Superior temporal gyrus (tissue), 1 donor: ENCODE measurements at regions not wholly inside any gene's neighbourhood (a gene's known extent, or its start where the extent isn't known, plus 50 kb on each side); places are given as distances from the start of the nearest gene placed in this dataset.

Experiments used
- DNase-seq: peaks from one replicate; pipeline ENCODE4 v3.0.0-alpha.2; 2016; ENCODE audit errors: extremely low spot score

DNA sequence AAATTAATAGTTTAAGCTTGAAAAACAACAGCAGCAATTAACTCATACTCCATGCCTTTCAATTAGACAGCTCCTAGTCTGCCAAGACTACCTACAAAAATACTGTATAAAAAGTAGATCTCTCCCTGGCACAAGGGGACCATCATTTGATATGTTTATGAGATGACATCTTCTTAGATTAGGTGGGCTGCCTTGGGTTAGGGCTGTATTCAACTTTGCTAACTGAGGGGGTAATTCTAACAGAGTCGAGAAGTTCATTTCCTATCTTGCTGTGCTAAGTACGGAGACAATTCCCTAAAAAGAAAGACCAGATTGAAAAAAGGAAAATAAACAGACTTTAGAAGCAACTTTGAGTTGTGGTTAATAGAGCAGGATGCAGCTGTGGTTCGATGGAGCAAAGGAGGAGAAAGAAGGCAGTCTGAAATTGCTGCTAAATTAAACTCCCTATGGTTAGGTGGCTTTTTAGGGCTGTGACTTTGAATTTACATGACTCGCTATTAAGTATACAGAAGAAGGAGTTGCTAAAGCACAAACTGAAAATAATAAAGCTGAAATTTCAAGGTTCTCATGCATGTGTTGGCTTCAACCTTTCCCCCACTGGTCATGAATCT, 75.4 kb downstream of the CDC7 start:
- no peak for DNase-seq

DNA sequence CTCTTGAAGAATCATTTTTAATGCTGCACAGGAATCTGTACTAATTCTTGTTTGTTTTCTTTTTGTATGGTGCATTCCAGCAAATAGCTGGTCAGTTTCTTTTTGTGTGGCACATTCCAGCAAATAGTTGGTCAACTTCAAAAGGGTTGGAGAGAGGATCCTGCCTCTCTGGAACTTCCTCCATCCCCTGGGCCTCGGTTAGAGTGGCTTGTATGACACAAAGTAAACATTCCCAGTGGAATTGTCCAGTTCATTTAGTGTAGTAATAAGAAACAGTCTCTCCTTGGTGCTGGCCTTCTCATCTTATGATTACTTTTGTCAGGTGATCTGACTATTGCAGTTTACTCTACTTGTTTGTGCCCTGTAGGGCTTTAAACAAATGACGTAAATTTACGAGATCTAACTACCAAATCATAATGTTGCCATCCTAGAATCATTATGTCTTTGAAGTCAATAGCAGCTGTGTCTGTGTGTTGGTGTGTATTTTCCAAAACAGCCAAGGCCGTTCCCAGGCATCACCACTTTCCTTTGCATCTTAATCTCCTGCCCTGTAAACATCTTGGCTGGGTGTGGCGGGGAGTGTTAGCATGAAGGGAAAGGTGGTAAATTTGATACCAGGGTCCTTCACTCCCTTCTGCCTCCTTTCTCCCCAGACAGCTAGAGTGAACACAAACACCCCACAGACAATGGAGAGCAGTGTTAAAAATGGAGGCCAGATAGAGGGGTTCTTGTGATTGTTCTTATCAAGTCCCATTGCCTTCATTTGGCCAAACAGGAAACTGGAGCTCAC, 77.9 kb downstream of the CDC7 start:
- DNase-seq: no peak

DNA sequence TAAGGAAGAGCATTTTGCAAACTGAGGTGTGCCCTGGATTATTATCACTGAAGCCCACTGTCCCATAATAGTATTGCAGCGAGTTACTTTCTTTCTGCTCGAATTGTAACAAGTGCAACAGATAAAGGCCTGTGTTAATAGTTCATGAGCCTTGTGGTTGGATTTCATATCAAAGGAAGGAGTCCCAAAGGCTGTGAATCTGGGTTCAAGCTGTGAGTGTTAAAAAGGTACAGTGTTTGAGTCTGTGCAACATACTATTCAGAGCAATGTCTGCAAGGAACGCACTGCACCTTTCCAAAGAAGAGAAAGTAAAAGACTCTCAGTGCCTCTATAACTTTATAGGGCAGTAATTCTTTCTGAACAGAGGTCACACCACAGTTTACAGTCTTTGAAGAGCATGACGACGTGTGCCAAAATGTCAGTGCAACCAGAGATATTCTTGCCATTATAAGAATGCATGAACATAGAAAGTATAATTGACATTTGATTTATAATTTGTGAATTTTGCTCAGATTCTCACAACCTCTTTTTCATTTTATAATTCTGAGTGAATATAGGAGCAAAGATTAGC, 79.1 kb downstream of the CDC7 start:
- no peak for DNase-seq

DNA sequence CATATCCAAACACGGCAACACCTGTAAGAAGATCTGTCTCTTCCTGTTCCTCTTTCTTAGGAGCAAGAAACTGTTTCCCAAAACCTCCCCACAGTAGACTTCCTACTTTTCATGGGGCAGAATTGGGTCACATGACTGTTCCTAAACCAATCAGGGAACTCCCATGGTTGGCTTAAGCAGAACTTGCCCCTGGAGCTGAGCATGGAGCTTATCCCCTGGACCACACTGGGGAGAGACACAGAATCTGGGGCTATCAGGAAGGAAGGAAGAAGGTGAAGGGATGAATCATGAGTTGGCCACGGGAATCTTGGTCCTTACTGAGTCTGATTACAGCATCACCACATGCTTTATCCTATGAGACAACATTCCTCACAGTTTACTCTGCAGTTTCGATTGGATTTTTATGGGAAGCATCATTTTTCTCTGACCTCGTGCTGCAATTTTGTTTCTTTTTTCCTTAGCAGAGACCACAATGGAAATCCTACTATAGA, 81.8 kb downstream of the CDC7 start:
- DNase-seq: no peak

DNA sequence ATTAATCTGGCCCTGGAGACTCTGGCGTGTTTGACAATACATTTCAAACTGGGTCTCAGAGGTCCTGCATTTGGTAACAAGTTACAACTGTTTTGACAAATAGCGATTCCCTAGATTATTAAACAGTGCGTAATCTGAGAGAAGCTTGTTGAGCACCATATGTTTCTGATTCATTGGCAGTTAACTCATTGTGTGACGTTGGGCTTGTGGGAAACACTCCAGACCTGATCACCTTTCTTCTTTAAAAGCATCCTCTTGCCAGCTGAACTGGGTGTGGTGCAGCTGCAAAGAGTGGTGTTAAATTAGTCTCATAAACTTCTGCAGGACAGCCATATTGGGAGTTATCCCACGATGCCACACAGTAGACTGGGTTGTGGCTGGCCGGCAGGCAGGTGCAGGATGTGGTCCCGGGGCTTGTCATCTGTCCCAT, 82.7 kb downstream of the CDC7 start:
- no peak for DNase-seq

DNA sequence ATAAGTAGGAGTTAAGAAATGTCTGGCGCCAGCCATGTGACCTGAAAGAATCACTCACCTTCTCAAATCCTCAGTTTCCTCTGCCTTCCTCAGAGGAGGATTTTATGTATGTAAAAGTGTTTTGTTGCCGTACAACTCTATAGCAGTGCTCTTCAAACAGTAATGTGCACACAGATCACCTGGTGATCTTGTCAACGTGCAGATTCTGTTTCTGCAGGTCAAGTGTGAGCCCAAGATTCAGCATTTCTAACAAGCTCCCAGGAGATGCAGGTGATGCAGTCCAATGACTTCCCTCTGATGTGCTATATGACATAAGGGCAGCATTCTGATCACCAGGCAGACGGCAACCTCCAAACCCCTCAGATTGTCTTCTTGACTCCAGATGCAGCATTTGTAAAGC, 83.7 kb downstream of the CDC7 start:
- no peak for DNase-seq

DNA sequence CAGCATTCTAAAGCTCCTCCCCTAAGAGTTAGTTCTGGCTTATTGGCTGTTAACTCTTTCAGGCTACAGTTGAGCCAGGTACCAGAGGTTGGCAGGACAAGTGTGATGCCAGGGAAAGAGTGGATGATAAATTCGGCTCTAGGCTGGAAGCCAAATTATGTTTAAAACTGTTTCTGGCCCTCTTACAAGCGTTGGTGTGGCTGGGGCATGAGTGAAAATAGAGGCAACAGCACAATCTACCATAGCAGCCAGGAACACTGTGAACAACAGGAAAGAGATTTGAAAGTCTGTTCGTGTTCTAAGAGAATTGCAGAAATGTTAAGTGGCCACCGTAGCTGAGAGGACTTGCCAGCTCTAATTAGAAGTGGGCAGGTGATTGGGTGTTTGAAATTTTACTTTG, 84.2 kb downstream of the CDC7 start:
- peak; percentile 31 for DNase-seq

DNA sequence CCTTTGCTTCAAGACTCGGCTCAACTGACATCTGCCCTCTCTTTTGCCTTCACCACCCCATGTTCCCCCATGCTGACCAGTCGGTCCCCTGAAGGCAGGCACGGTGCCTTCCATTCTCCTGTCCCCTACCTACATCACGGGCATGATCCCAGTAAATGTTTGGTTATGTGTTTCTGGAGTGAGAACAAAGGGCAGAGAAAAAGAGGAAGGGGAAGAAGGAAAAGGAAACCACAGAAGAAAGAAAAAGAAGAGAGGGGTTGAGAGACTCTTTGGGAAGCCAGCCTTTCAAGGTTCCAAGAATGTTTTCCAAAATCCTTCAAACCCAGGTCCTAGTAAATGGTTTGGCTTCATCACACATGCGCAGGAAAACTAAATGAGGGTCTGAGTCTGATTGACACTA, 84.9 kb downstream of the CDC7 start:
- DNase-seq: no peak

DNA sequence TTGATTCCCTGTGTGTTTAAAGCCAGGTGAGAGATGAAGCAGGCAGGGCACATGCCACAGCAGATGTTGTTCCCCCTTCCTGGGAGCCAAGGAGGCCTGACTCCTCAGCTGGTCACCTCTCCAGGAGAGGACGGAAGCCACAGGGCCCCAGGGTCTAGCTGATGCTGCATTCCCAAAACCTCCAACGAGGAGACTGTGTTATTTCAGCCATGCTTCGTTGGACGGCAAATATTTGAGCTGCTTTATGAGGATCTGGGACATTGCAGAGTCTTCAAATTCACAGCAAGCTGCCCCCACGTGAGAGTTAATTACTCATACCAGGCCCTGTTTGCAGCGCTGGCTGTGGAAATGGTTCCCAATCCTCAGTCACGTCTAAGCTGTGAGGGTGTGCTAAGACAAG, 85.3 kb downstream of the CDC7 start:
- DNase-seq: no peak

DNA sequence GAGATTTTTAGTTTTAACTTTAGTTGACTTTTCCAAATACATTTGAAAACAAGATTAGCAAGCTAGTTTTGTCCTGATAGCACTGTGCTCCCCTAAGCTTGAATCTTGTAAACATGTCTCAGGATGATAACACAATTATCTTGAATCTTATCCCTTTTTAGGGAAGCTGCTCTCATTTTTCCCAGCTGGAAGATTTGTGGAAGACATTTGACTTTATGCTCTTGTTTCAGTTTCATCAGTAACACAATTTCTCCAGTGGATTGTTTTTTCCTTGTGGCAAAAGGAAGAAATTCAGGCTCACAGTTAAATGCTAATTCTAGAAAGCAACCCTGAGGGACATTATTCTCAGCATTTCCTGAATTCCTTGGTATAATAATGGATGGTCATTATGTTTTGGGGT, 88.8 kb downstream of the CDC7 start:
- no peak for DNase-seq

DNA sequence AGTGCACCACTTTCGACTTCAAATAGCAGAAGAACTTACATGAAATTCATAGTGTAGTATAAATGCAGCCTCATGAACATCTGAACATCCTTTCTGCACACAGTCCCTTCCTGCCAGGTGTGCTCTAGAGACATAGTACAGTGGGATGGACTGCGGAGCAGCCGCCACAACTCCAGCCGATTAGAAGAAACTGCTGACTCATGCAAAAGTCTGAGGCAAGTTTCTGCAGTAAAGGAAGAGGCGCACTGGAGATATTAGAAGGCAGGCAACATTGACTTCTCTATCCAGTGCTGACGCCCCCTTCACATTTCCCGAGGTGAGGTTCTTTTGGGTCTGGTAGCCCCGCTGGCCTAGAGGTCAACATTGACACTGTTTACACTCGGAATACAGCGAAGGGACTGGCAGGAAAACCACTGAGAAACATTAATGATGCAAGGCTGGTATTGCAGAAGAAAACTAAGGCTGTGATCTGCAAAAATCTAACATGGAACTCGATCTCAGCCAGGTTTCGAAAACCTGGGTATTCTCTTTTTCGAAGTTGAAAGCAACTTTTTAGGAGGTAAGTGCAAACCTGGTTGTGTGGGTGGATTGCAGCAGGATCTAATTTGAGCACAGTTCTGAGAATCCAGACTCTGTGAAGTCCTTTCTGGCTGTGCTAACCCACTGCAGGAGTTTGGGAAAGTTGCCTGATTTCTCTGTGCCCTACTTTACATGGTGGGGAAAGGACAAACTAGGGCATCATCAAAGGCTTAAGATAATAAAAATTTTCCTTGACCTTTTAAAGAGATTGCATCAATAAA, 90.7 kb downstream of the CDC7 start:
- DNase-seq: no peak

DNA sequence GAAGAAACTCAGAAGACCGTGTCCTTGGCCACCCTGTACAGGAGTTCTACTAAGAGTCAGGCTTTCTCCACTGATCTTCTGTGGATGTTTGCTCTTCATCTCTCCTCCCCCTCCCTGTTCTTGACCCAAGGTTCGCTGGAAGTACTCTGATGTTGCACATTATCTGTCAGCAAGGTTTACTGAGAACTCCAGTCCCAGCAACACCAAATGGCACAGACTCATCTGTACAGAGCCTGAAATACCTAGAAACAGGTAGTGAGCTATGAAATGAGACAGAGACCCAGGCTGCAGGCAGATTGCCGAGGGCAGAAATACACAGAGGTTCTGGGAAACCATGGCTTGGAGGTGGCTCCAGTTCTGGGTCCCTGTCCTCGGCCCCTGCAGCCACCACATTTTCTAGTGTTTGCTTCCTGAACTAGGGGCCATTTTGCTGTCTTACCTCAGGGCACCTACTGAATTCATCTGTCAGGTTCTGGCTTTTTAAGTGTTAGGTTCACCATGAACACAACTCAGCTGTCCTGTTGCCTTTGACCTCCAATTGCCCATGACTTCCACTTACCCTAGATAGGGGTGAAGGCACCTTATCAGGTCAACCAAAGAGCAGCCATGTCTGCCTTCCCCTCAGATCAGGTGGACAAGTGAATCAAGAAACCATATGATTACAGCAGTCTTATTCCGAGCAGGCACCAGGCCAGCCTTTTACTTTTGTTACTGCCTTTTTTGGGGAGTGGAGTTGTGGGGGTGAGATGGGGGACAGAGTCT, 92.2 kb downstream of the CDC7 start:
- DNase-seq: no peak

DNA sequence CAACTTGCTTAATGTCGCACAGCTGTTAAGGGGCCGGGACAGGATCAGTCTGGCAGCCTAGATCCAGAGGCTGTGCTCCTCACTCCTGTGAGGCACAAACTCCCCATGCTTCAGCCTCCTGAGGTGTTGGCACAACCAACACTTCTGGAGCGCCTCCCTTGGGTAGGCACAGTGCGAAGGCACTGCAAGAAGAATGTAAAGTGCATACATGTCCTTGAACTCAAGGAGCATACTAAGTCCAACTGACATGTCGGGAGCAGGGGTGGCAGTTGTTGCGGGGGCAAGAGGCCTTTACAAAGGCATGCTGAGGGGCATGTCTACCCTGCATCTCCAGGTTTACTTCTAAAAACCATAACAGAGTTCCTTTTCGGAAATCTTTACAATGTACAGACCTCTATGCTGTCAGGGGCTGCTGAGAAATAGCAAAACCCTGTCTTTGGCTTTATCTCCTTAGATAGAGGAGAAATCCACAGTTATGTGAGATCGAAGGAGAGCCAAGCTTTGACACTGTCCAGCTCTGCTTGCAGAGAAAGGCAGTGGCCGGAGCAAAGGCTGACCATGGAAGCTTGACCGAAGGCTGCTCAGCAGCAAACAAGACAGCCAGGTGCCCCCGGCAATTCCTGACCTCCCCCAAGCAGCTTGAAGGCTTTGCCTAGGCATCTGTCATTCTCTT, 93.9 kb downstream of the CDC7 start:
- DNase-seq: no peak

DNA sequence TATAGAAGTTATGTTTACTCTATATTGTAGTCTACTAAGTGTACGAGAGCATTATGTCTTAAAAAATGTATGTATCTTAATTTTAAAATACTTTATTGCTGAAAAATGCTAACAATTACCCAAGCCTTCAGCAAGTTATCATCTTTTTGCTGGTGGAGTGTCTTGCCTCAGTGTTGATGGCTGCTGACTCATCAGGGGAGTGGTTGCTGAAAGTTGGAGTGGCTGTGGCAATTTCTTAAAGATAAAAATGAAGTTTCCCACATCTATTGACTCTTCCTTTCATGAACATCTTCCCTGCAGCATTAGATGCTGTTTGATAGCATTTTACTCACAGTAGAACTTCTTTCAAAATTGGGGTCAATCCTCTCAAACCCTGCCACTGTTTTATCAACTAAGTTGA, 95.8 kb downstream of the CDC7 start:
- no peak for DNase-seq

DNA sequence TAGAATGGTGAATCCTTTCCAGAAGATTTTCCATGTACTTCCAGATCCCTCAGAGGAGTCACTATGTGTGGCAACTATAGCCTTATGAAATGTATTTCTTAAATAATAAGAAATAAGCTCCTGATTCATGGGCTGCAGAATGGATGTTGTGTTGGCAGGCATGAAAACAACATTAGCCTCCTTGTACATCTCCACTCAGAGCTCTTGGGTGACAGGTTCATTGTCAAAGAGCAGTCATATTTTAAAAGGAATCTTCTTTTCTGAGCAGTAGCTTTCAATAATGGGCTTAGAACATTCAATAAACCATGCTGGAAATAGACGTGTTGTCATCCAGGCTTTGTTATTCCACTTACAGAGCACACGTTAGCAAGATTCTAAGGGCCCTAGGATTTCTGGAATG, 96.6 kb downstream of the CDC7 start:
- DNase-seq: no peak

DNA sequence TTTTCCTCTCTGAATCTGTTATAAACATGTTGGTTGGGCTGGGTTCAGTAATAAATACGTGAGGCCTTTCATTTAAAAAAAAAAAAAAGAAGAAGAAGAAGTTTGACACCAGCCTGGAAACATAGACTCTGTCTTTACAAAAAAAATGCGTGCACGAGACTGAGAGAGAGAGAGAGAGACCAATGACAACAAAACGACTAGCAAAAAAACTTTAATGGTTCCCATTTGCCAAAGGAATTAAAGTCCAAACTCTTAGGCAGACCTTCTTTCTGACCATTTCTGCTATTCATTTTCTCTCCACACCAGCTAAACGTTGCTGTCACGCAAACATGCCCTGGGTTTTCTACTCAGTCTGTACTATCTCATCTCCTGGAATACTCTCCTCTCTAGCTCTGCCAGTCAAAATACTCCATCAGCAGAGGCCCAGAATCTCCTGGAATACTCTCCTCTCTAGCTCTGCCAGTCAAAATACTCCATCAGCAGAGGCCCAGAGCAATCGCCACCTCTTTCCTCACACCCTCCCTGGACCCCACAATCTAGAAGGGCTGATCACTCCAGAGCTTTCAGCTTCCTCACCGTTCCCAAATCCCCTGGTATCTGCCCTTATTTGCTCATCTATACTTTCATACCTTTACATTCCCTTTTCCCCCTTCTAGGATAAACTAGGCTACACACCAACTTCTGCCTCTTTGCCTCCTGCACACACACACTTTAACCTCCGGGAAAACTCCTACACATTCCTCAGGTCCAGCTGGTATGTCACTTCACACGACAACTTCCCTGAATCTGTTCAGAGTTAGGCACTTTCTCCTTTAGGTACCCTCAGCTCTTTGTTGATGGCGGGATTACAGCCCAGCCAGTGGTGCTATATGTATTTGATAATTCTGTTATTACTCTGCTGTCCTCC, 100.0 kb downstream of the CDC7 start:
- no peak for DNase-seq

DNA sequence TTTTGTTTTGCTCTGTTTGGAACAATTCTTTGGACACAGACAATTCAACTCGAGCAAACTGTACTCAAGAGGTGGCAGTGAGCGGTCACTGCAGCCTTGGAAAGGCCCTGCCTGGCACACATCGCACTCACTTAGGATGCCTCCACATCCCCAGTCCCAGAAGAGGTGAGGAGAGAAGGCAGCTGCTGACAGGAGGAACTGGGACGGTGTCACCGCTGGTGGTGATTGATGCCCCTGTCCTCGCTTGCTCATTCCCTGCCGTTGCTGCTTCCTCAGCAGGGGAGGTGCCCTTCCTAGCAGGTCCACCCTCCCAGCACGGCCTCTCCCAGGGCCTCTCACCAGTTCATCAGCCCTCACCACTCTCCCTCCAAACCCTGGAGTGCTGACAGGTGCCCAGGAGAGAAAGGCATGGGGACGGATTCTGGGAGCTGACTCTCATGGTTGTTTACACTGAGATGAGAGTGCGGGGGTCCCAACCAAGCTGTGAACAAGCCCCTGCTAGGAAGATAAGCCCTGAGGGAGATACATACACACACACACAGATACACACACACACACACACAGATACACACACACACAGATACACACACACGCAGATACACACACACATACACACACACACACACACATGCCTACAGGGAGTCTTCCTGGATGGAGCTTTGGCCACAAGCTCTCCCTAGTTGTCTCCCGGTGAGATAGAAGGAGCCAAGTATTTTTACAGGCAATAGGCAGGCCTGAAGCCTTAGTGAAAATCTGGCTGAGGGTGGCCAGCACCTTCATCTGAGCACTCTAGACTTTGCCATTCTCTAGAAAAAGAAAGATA, 101.1 kb downstream of the CDC7 start:
- no peak for DNase-seq

DNA sequence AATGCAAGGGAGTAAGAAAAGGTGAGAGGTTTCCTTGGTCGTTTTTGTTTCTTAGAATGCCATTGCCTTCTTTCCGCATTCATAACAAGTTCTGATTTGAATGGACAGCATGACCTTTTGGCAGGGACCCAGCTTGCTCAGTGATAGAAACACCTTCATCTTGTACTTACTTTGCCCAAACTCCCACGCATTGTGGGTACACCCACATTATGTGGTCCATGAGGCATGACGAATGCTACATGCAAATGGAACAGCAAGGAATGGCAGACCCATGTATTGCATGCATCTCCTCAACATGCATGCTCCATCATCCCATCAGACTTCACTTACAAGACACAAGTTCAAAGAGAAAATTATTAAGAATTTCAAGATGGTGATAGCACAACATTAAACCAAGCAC, 102.8 kb downstream of the CDC7 start:
- no peak for DNase-seq

DNA sequence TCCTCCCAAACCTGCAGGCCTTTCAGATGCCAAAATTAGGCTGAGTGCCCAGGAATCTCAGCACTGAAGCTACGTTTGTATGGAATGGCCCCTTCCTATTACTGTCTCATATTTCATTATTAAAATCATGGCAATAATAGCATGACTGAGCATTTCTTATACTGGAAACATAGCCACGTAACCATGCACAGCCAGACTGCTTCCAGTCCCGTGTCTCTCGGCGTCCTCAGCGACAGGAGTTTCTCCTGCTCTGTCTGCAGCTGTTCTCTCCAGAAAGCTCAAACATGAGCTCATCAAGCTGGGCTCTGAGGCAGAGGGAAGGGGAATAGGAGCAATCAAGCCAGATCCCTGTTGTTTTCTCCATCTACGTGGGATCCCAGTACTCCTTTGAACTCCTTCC, 104.0 kb downstream of the CDC7 start:
- no peak for DNase-seq
